Activated CD4-positive, alpha-beta T cell treated with anti-CD3 and anti-CD28 coated beads, Interleukin-2, amount 10 ng/mL, durations not matched to agents 24 days and 14 days (primary cell): ENCODE measurements at regions not wholly inside any gene's neighbourhood (a gene's known extent, or its start where the extent isn't known, plus 50 kb on each side); places are given as distances from the start of the nearest gene placed in this dataset.
"Not testable (repeated sequence)": the region's sequence is repeated elsewhere in the genome, so short reads cannot be mapped to it uniquely, and the experiment has no call there.

Source experiments
- DNase-seq: peaks from one replicate; pipeline ENCODE4 v3.0.0; 2022
- H3K27ac Mint-ChIP-seq: one replicate; pipeline ENCODE4 v1.8.0; 2022; ENCODE audit warnings: mild to moderate bottlenecking, mixed read lengths
- H3K27me3 Mint-ChIP-seq: one replicate; pipeline ENCODE4 v1.8.0; 2022; ENCODE audit warnings: mixed read lengths
- H3K36me3 Mint-ChIP-seq: one replicate; pipeline ENCODE4 v1.8.0; 2022; ENCODE audit warnings: low read depth, mild to moderate bottlenecking, mixed read lengths
- H3K4me1 Mint-ChIP-seq: one replicate; pipeline ENCODE4 v1.8.0; 2021; ENCODE audit warnings: mixed read lengths
- H3K4me3 Mint-ChIP-seq: one replicate; pipeline ENCODE4 v1.8.0; 2022; ENCODE audit warnings: mild to moderate bottlenecking, moderate library complexity, mixed read lengths
- H3K9me3 Mint-ChIP-seq: one replicate; pipeline ENCODE4 v1.8.0; 2021; ENCODE audit warnings: mixed read lengths
- intact Hi-C: fragments of 100-400 bp; cut with micrococcal nuclease; formaldehyde crosslinking; loops from one replicate; pipeline ENCODE4 v1.15.1; 2023

DNA sequence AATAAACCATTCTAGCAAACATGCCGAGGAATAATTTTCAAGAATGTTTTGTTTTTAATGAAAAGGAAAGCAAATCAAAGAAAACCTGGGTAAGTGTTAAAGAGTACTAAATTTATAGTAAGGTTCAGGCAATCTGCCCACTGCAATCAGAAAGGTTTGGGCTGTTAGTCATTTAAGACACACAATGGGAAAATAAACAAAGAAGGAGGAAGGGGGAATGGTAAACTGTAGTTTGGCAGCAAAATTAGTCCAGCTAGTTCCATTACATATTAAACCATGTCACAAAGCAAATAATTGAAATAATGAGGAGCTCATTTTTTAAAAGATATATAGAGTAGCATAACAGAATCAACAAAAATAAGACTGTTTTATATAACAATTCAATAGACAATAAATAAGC lies 87.5 kb upstream of the COPS8 start:
- intact Hi-C loops = no loop called here
- no peaks in the 10 kb centered on the region for H3K36me3 Mint-ChIP-seq
- no peak overlapping the region for H3K27ac Mint-ChIP-seq
- H3K4me1 Mint-ChIP-seq = no peaks in the 10 kb centered on the region
- no peak for DNase-seq
- peaks cover 3% of the 10 kb centered on the region for H3K27me3 Mint-ChIP-seq
- H3K9me3 Mint-ChIP-seq = no peaks in the 10 kb centered on the region
- no peak overlapping the region for H3K4me3 Mint-ChIP-seq

DNA sequence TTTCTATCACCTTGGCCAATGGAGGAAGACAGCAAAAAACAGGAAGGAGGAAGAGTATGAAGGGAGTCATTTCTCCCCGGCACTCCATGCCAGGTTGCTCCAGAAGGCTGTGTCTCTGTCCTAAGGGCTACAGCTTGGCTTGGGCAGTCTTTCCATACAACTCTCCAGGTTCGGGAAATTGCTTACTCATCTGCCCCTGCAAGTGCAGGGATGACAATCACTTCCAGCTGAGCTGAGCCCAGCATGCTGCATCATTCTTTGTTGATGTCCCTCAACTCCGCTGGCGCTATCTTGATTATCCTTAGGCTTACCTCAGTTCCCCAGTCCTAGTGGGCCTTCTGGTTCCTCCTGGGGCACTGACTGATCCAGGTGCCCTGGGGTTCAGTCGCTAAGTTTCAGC lies 86.9 kb upstream of the COPS8 start:
- H3K36me3 Mint-ChIP-seq = no peaks in the 10 kb centered on the region
- no peaks in the 10 kb centered on the region for H3K4me1 Mint-ChIP-seq
- H3K27ac Mint-ChIP-seq = no peak overlapping the region
- no peaks in the 10 kb centered on the region for H3K9me3 Mint-ChIP-seq
- no peak for DNase-seq
- no peak overlapping the region for H3K4me3 Mint-ChIP-seq
- peaks cover 3% of the 10 kb centered on the region for H3K27me3 Mint-ChIP-seq
- intact Hi-C loops = no loop called here

DNA sequence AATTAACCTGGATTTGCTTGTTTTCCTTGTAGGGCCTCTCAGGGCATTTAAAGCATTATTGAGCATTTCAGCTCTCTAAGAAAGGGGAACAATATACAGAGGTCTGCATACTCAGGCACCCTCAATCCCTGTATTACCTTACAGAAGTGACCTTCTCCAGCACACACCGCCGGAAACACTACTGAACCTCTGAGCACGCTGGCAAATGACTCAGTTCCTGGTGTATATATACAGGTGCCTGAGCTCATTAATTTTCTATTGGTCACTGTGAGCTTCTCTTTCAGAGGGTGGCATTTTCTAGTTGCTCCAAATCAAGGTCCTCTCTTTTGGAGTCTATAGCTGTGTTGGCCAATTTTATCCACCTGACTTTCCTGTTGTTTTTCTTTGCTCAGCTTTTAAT lies 85.2 kb upstream of the COPS8 start:
- intact Hi-C loops = no loop called here
- H3K27me3 Mint-ChIP-seq = peaks cover 3% of the 10 kb centered on the region
- H3K4me1 Mint-ChIP-seq = no peaks in the 10 kb centered on the region
- no peak overlapping the region for H3K4me3 Mint-ChIP-seq
- DNase-seq = no peak
- H3K36me3 Mint-ChIP-seq = no peaks in the 10 kb centered on the region
- no peaks in the 10 kb centered on the region for H3K9me3 Mint-ChIP-seq
- no peak overlapping the region for H3K27ac Mint-ChIP-seq

DNA sequence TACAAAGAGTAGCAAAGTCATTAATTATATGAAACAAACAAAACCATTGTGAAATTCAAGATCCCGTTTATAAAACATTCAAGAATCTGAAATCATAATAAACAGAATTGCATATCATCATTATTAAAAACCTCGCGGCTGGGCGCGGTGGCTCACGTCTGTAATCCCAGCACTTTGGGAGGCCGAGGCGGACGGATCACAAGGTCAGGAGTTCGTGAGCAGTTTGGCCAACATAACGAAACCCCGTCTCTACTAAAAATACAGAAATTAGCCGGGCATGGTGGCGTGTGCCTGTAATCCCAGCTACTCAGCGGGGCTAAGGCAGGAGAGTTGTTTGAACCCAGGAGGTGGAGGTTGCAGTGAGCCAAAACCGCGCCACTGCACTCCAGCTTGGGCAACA lies 80.3 kb upstream of the COPS8 start:
- intact Hi-C loops, H3K4me1 Mint-ChIP-seq, H3K4me3 Mint-ChIP-seq, H3K27ac Mint-ChIP-seq, DNase-seq, H3K27me3 Mint-ChIP-seq, H3K36me3 Mint-ChIP-seq, H3K9me3 Mint-ChIP-seq: not testable (repeated sequence)

DNA sequence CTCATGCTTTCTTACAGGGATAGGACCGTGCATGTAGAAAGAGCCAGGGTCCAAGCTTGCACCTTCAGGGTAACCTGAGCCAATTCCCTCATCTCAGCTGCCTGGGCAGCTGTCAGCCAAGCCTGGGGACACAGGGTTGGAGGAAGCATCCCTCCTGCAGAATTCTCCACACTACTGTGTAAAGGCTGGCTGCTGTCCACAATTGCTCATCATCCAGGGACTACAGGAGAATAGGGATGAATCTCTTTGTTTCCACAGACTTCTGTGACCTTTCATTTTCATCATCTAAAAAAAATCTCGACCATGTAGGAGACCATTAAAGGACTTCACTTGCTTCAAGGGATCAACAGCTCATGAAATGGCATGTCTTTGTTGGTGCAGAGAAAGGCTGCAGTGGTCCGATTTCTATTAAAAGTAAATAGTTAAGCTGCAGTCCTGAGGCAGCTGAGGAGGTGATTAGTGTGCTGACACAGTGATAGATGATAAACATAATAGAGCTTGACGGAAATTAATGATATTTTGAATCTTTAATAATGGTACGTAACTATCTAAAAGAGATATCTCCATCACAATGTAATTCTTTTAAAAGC lies 74.4 kb upstream of the COPS8 start:
- Mint-ChIP-seq H3K9me3 (no peaks in the 10 kb centered on the region), H3K27ac (no peak overlapping the region), H3K4me1 (no peaks in the 10 kb centered on the region), H3K27me3 (peaks cover 5% of the 10 kb centered on the region), H3K4me3 (no peak overlapping the region), H3K36me3 (no peaks in the 10 kb centered on the region)
- intact Hi-C loops = no loop called here
- DNase-seq = no peak

DNA sequence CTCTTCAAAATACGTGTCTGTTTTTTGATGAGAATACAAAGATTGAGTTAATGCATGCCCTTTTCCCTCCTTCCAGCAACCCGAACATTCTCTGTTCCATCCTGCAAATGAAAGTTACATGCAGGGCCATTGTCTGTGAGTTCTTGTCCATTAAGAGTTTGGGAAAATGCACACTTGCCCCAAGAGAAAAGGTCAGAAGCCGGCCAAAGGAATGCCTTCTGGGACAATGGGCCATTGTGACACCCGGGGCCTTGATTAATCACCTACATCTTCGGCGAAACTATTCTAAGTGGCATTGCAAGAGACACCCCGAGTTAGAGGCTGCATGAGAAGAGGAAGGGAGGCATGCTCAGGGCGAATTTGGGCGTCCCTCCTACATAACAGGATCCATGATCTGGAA lies 73.7 kb upstream of the COPS8 start:
- Mint-ChIP-seq H3K4me1 (no peaks in the 10 kb centered on the region), H3K27me3 (peaks cover 5% of the 10 kb centered on the region), H3K4me3 (no peak overlapping the region), H3K9me3 (no peaks in the 10 kb centered on the region), H3K27ac (no peak overlapping the region), H3K36me3 (no peaks in the 10 kb centered on the region)
- intact Hi-C loops = no loop called here
- DNase-seq = no peak

DNA sequence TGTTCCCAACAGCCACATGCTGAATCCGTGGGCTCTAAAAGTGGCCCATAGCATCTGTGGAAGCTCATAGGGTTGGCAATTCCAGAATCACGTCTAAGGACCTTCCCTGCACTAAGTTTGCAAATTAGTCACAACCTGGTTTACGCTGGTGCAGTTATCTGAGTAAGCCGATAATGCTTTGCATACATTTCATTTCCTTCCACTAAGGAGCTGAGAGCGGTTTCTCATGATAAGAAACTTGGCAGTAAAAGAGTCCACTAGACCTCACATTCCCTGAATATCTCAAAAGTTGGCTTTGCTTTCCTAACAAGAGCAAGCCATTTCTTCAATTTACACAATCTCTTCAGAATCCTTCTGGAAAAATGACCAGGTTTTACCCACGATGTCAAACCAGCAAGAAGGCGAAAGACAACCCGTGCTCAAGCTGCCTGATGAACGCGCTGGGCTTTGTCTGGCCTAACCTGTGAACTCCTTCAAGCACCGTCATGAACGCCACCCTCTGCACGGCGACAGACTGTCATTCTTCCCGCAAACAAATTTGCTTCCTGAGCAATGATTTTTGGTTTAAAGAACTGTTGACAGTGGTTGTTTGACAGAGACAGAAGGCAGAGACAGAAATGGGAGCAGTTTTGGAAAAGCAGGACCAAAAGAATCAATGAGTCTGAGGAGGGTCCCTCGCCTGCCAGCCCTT lies 73.0 kb upstream of the COPS8 start:
- H3K4me1 Mint-ChIP-seq = no peaks in the 10 kb centered on the region
- H3K36me3 Mint-ChIP-seq = no peaks in the 10 kb centered on the region
- H3K9me3 Mint-ChIP-seq = no peaks in the 10 kb centered on the region
- intact Hi-C loops = no loop called here
- no peak overlapping the region for H3K27ac Mint-ChIP-seq
- no peak overlapping the region for H3K4me3 Mint-ChIP-seq
- no peak for DNase-seq
- H3K27me3 Mint-ChIP-seq = peaks cover 5% of the 10 kb centered on the region

DNA sequence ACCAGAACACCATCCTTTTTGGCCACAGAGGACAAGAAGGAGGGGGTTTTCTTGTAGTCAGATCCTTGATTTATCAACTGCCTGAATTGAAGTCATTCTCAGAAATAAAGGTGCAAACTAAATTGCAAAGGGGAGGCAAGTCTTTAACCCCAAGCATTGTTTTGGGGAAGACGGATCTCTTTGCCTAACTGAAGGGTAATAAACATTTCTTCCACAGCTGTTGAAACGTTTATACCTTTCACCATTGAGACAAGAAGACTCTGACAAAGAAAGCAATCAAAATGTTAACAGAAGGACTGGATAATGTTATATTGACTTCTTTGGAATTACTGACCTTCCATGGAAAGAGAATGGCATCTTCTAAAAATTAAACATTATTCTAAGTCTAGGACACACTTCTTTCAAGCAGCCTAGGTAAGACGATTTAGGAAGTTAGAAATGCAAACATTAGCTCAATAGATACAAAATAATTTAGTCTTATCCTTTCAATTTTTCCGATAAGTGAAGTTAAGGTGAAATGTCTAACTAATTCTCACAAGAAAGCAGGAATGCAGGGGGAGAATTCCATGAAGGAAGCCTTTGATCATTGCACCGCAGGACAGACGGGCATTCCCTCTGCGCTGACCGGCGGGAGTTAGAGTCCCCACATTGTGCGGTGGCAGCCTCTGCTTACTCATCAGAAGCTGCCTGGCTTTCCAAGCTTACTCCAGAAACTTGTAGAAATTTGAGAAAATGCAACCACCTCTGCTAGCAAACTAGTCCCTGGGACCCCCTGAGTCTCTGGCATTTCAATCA lies 69.4 kb upstream of the COPS8 start:
- Mint-ChIP-seq H3K36me3 (no peaks in the 10 kb centered on the region), H3K4me1 (no peaks in the 10 kb centered on the region), H3K4me3 (no peak overlapping the region), H3K27me3 (peaks cover 6% of the 10 kb centered on the region), H3K27ac (no peak overlapping the region), H3K9me3 (no peaks in the 10 kb centered on the region)
- no peak for DNase-seq
- intact Hi-C loops = no loop called here

DNA sequence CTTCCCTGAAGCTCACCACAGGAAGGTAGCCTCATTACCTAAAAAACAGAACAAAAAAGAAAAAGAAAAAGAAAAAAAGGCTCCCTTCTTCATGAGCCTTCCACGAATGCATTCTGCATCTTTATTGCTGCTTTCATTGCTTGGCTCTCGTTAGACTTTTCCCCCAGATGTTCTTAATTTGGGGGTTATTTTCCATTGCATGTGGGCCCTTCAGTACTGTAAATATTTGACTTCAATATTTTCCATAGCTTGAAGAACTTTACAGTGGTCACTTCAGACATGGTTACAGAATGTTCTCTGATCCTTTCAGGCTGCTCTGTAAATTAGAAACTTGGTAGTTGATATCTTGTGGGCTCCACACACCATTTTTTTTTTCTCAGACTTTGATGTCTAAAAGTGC lies 65.6 kb upstream of the COPS8 start:
- Mint-ChIP-seq H3K27me3 (peaks cover 1% of the 10 kb centered on the region), H3K27ac (no peak overlapping the region), H3K36me3 (no peaks in the 10 kb centered on the region), H3K4me3 (no peak overlapping the region), H3K9me3 (no peaks in the 10 kb centered on the region), H3K4me1 (no peaks in the 10 kb centered on the region)
- no peak for DNase-seq
- intact Hi-C loops = no loop called here

DNA sequence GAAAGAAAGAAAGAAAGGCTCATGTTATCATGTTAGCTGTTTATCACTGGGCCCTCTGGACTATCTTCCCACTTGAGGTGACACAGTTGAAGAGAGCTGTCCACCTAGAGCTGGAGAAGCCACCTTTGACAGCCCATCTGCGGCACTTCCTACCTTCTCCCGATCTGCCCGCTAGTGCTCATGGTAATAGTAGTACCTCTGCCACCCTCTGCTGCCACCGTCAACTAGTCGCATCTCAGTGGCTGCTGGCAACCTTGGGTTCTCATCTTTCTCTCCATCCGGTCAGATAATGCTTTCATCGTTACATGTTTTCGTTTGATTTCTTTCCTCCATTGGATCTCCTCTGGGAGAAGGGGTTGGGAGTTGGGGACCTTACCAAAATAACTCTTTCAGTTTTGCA lies 63.2 kb upstream of the COPS8 start:
- H3K27ac Mint-ChIP-seq = no peak overlapping the region
- no peak overlapping the region for H3K4me3 Mint-ChIP-seq
- no peaks in the 10 kb centered on the region for H3K9me3 Mint-ChIP-seq
- no peaks in the 10 kb centered on the region for H3K4me1 Mint-ChIP-seq
- no peaks in the 10 kb centered on the region for H3K36me3 Mint-ChIP-seq
- DNase-seq = no peak
- peaks cover 2% of the 10 kb centered on the region for H3K27me3 Mint-ChIP-seq
- intact Hi-C loops = no loop called here

DNA sequence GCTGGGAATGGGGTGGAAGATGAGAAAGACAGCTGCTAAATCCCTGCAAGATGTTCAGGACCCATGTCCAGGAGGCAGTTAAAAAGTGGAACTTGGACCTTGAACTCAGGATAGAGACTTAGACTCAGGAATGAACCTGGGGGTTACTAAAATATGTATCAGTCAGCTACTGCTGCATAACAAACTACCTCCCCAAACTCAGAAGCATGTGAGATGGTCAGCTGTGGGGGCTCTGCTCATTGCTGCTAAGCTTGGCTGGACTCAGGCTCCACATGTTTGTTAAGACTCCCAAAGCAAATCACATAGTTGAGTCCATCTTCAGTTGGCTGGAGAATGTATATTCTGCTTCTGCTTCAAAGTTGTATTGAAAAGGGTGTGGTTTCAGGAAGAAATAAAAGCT lies 61.4 kb upstream of the COPS8 start:
- Mint-ChIP-seq H3K4me1 (no peaks in the 10 kb centered on the region), H3K27me3 (peaks cover 3% of the 10 kb centered on the region), H3K9me3 (no peaks in the 10 kb centered on the region), H3K4me3 (no peak overlapping the region), H3K27ac (no peak overlapping the region), H3K36me3 (no peaks in the 10 kb centered on the region)
- intact Hi-C loops = no loop called here
- no peak for DNase-seq

DNA sequence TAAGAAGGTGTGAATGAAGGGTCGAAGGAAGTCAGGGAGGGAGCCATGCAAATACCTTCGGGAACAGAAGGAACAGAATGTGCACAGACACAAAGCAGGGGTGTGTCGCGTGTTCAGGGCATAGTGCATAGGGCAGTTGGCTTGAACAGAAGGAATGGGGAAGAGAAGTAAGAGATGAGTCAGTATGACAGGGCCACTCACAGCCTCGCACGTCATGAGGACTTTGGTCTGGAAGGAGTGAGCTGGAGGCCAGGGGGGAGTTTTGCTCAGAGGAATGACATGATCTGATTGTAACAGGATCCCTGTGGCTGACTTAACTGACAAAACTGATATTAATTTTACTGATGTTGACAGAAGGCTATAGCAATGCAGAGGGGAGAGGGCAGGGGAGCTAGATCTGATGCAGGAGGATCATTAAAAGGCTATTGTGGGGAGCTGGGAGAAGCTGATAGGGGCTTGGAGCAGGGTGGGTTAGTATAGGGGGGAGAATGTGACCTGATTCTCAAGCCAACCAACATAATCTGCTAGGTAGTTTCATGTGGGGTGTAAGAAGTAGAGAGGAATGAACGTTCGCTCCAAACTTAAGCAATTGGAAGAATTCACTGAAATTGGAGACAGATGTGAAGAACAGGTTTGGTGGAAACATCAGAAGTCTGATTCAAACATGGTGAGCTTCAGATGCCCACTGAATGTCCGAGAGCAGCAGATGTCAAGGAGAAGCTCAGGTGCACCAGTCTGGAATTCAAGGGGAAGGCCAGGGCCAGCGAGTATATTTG lies 60.4 kb upstream of the COPS8 start:
- Mint-ChIP-seq H3K27me3 (peaks cover 3% of the 10 kb centered on the region), H3K4me3 (no peak overlapping the region), H3K9me3 (no peaks in the 10 kb centered on the region), H3K27ac (no peak overlapping the region), H3K4me1 (no peaks in the 10 kb centered on the region), H3K36me3 (no peaks in the 10 kb centered on the region)
- intact Hi-C loops = no loop called here
- DNase-seq = no peak

DNA sequence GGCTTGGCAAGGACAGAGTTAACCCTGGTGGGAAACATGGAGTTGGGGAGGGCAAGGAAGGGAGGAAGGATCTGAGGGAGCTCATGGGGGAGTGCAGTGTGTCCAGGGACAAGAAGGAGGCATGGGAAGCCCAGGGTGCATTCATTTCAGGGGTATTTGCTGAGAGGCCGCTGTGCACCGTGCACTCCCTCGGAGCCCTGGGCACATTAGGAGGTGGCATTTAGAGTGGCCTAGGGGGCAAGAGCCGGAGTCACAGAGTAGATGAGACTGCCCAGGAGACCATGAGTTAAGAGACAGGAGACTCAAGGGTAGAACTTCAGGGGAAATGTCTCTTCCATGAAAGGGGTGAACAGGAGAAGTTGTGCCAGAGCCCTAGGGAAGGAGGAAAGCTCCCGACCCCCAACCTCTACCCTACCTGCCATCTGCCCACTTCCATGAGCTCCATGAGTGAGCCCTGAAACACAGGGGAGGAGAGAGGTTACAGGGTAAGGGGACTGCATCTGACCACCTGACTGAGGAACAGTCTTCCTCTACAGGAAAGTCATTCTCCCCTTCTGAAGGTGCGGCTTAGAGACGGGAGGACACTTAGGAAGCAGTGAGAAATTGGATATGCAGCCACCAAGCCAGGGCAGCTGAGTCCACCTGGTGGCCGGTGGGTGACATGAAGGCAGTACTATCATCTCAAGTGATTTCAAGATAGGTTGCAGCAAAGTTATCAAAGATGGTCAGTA lies 58.5 kb upstream of the COPS8 start:
- intact Hi-C loops = no loop called here
- DNase-seq = peak; percentile 73
- Mint-ChIP-seq H3K27ac (no peak overlapping the region), H3K4me1 (no peaks in the 10 kb centered on the region), H3K4me3 (no peak overlapping the region), H3K27me3 (peaks cover 3% of the 10 kb centered on the region), H3K36me3 (no peaks in the 10 kb centered on the region), H3K9me3 (no peaks in the 10 kb centered on the region)

DNA sequence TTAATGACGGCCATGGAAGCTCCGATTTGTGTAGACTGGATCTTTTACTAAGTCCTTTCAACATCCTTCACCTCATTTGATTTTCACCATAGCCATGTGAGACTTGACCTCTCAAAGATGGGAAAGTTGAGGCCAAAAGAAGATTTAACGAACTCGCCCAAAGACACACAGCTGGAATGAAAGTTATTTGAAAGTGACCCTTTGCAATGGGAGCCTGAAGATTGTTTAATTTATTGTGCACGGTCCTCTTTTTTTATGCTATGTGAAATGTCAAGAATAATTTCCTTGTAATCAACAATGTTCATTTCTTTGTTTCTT lies 58.0 kb upstream of the COPS8 start:
- intact Hi-C loops = no loop called here
- H3K4me3 Mint-ChIP-seq = no peak overlapping the region
- no peaks in the 10 kb centered on the region for H3K4me1 Mint-ChIP-seq
- DNase-seq = no peak
- H3K27me3 Mint-ChIP-seq = peaks cover 3% of the 10 kb centered on the region
- H3K9me3 Mint-ChIP-seq = no peaks in the 10 kb centered on the region
- no peak overlapping the region for H3K27ac Mint-ChIP-seq
- H3K36me3 Mint-ChIP-seq = no peaks in the 10 kb centered on the region
